ENCODE measurements at regions not wholly inside any gene's neighbourhood (a gene's known extent, or its start where the extent isn't known, plus 50 kb on each side); places are given as distances from the start of the nearest gene placed in this dataset.

GRCh38 chr6:105757512-105758200 is 328.5 kb upstream of the PRDM1 start:
- DNase-seq, result no peak
- 80% methylated on average over 2 of the region's 5 CpGs for WGBS (ENCODE audit: insufficient coverage, low lambda C conversion rate)
- Histone ChIP-seq H3K27me3 (ENCODE audit: control insufficient read depth, insufficient read depth, low read length) (no peaks in the 10 kb centered on the region), H3K4me1 (ENCODE audit: control insufficient read depth, insufficient read depth, low read length) (no peaks in the 10 kb centered on the region), H3K4me3 (ENCODE audit: low read length) (no peak overlapping the region), H3K9me3 (ENCODE audit: control insufficient read depth, low read depth, low read length) (no peaks in the 10 kb centered on the region), H3K27ac (ENCODE audit: low read length) (no peak overlapping the region), H3K36me3 (ENCODE audit: control insufficient read depth, insufficient read depth, low read length) (no peaks in the 10 kb centered on the region)

DNA sequence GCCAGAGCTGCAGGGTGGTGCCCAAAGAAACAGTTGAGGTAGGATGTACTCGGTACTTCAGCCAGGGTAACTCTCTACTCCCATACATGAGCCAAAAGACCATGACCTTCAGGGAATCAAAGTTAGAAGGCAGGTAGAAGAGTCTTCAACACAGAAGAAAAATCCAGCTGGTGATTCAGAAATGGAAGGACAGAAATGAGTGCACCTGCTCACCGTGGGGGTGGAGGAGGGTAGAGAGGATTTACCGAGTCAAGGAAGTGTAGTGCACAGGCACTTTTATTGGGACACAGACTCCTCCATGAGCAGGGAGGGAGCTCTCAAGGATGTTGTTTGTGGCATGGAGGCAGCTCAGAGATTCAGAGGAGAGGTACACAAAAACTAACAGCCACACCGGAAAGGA is 330.3 kb upstream of the PRDM1 start:
- H3K4me3 ChIP-seq (ENCODE audit: low read length), result no peak overlapping the region
- WGBS (ENCODE audit: insufficient coverage, low lambda C conversion rate), result no CpG with 5 or more reads among the region's 4 CpGs
- no peaks in the 10 kb centered on the region for H3K36me3 ChIP-seq (ENCODE audit: control insufficient read depth, insufficient read depth, low read length)
- DNase-seq, result no peak
- no peak overlapping the region for H3K27ac ChIP-seq (ENCODE audit: low read length)
- no peaks in the 10 kb centered on the region for H3K9me3 ChIP-seq (ENCODE audit: control insufficient read depth, low read depth, low read length)
- H3K27me3 ChIP-seq (ENCODE audit: control insufficient read depth, insufficient read depth, low read length), result no peaks in the 10 kb centered on the region
- no peaks in the 10 kb centered on the region for H3K4me1 ChIP-seq (ENCODE audit: control insufficient read depth, insufficient read depth, low read length)

- Histone ChIP-seq H3K4me1 (ENCODE audit: control insufficient read depth, insufficient read depth, low read length) (no peaks in the 10 kb centered on the region), H3K27ac (ENCODE audit: low read length) (no peak overlapping the region), H3K9me3 (ENCODE audit: control insufficient read depth, low read depth, low read length) (no peaks in the 10 kb centered on the region), H3K4me3 (ENCODE audit: low read length) (no peak overlapping the region), H3K27me3 (ENCODE audit: control insufficient read depth, insufficient read depth, low read length) (no peaks in the 10 kb centered on the region), H3K36me3 (ENCODE audit: control insufficient read depth, insufficient read depth, low read length) (no peaks in the 10 kb centered on the region)
- 100% methylated on average over 1 of the region's 6 CpGs for WGBS (ENCODE audit: insufficient coverage, low lambda C conversion rate)
- DNase-seq, result no peak
These were observed 332.4 kb upstream of the PRDM1 start for GRCh38 chr6:105753620-105754211.

DNA sequence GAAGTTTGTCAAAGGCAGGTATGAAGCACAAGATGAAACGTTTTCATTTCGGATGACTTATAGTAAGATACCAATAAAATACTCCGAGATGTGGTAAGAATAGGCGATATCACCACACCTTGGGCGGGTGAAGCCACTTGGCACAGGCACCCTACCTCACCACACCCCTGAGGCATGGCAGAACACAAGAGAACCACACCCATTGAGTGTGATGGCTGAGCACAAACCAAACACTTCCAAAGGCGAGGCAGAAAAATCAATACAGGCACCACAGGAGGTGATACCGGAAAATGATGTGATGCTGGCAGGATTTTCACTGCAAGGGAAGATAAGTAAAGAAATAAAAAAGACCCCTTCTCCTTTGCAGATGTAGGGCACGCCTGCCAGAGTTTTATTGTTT is 332.9 kb upstream of the PRDM1 start:
- DNase-seq, result no peak
- Histone ChIP-seq H3K36me3 (ENCODE audit: control insufficient read depth, insufficient read depth, low read length) (no peaks in the 10 kb centered on the region), H3K4me3 (ENCODE audit: low read length) (no peak overlapping the region), H3K27ac (ENCODE audit: low read length) (no peak overlapping the region), H3K4me1 (ENCODE audit: control insufficient read depth, insufficient read depth, low read length) (no peaks in the 10 kb centered on the region), H3K9me3 (ENCODE audit: control insufficient read depth, low read depth, low read length) (no peaks in the 10 kb centered on the region), H3K27me3 (ENCODE audit: control insufficient read depth, insufficient read depth, low read length) (no peaks in the 10 kb centered on the region)
- whole genome bisulfite sequencing (ENCODE audit: insufficient coverage, low lambda C conversion rate), result no CpG with 5 or more reads among the region's 8 CpGs

DNA sequence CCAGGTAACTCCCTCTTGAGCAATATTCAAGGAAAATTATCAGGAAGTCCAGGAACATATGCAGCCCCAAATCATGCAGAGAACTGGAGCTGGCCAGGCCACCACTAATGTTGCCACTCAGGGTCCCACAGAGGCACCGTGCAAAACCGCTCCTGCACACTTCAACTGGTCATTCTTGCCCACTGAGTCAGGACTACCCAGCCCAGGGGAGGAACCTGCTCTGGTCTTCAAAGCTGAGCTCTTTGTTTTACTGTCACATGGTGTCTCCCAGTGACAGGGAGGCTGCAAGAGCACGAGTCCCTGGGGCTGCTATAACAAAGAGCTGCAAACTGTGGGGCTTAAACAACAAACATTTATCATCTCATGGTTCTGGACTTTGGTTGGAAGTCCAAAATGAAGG is 336.0 kb upstream of the PRDM1 start:
- no peak overlapping the region for H3K27ac ChIP-seq (ENCODE audit: low read length)
- no peaks in the 10 kb centered on the region for H3K36me3 ChIP-seq (ENCODE audit: control insufficient read depth, insufficient read depth, low read length)
- DNase-seq, result no peak
- H3K27me3 ChIP-seq (ENCODE audit: control insufficient read depth, insufficient read depth, low read length), result no peaks in the 10 kb centered on the region
- H3K4me1 ChIP-seq (ENCODE audit: control insufficient read depth, insufficient read depth, low read length), result no peaks in the 10 kb centered on the region
- H3K9me3 ChIP-seq (ENCODE audit: control insufficient read depth, low read depth, low read length), result no peaks in the 10 kb centered on the region
- WGBS (ENCODE audit: insufficient coverage, low lambda C conversion rate), result no CpG with 5 or more reads among the region's 3 CpGs
- no peak overlapping the region for H3K4me3 ChIP-seq (ENCODE audit: low read length)

- WGBS (ENCODE audit: insufficient coverage, low lambda C conversion rate), result 20% methylated on average over 1 of the region's 6 CpGs
- no peaks in the 10 kb centered on the region for H3K27me3 ChIP-seq (ENCODE audit: control insufficient read depth, insufficient read depth, low read length)
- no peak for DNase-seq
- no peaks in the 10 kb centered on the region for H3K36me3 ChIP-seq (ENCODE audit: control insufficient read depth, insufficient read depth, low read length)
- no peak overlapping the region for H3K27ac ChIP-seq (ENCODE audit: low read length)
- no peaks in the 10 kb centered on the region for H3K9me3 ChIP-seq (ENCODE audit: control insufficient read depth, low read depth, low read length)
- H3K4me3 ChIP-seq (ENCODE audit: low read length), result no peak overlapping the region
- H3K4me1 ChIP-seq (ENCODE audit: control insufficient read depth, insufficient read depth, low read length), result no peaks in the 10 kb centered on the region
These were observed 337.4 kb upstream of the PRDM1 start for GRCh38 chr6:105748737-105749161.

GRCh38 chr6:105747823-105748405 is 338.2 kb upstream of the PRDM1 start:
- no peak overlapping the region for H3K27ac ChIP-seq (ENCODE audit: low read length)
- H3K36me3 ChIP-seq (ENCODE audit: control insufficient read depth, insufficient read depth, low read length), result no peaks in the 10 kb centered on the region
- no peaks in the 10 kb centered on the region for H3K9me3 ChIP-seq (ENCODE audit: control insufficient read depth, low read depth, low read length)
- H3K4me3 ChIP-seq (ENCODE audit: low read length), result no peak overlapping the region
- no CpG with 5 or more reads among the region's 3 CpGs for WGBS (ENCODE audit: insufficient coverage, low lambda C conversion rate)
- no peak for DNase-seq
- no peaks in the 10 kb centered on the region for H3K27me3 ChIP-seq (ENCODE audit: control insufficient read depth, insufficient read depth, low read length)
- H3K4me1 ChIP-seq (ENCODE audit: control insufficient read depth, insufficient read depth, low read length), result no peaks in the 10 kb centered on the region

GRCh38 chr6:105746509-105746908 is 339.6 kb upstream of the PRDM1 start:
- no peaks in the 10 kb centered on the region for H3K4me1 ChIP-seq (ENCODE audit: control insufficient read depth, insufficient read depth, low read length)
- WGBS (ENCODE audit: insufficient coverage, low lambda C conversion rate), result no CpG with 5 or more reads among the region's 1 CpG
- no peaks in the 10 kb centered on the region for H3K9me3 ChIP-seq (ENCODE audit: control insufficient read depth, low read depth, low read length)
- no peak overlapping the region for H3K27ac ChIP-seq (ENCODE audit: low read length)
- H3K36me3 ChIP-seq (ENCODE audit: control insufficient read depth, insufficient read depth, low read length), result no peaks in the 10 kb centered on the region
- DNase-seq, result no peak
- no peak overlapping the region for H3K4me3 ChIP-seq (ENCODE audit: low read length)
- H3K27me3 ChIP-seq (ENCODE audit: control insufficient read depth, insufficient read depth, low read length), result no peaks in the 10 kb centered on the region

- Histone ChIP-seq H3K27me3 (ENCODE audit: control insufficient read depth, insufficient read depth, low read length) (no peaks in the 10 kb centered on the region), H3K9me3 (ENCODE audit: control insufficient read depth, low read depth, low read length) (no peaks in the 10 kb centered on the region), H3K4me3 (ENCODE audit: low read length) (no peak overlapping the region), H3K36me3 (ENCODE audit: control insufficient read depth, insufficient read depth, low read length) (no peaks in the 10 kb centered on the region), H3K27ac (ENCODE audit: low read length) (no peak overlapping the region), H3K4me1 (ENCODE audit: control insufficient read depth, insufficient read depth, low read length) (no peaks in the 10 kb centered on the region)
- WGBS (ENCODE audit: insufficient coverage, low lambda C conversion rate), result no CpG with 5 or more reads among the region's 1 CpG
- DNase-seq, result no peak
These were observed 340.0 kb upstream of the PRDM1 start for GRCh38 chr6:105746130-105746505.

GRCh38 chr6:105745464-105746129 is 340.5 kb upstream of the PRDM1 start:
- Histone ChIP-seq H3K4me1 (ENCODE audit: control insufficient read depth, insufficient read depth, low read length) (no peaks in the 10 kb centered on the region), H3K36me3 (ENCODE audit: control insufficient read depth, insufficient read depth, low read length) (no peaks in the 10 kb centered on the region), H3K27ac (ENCODE audit: low read length) (no peak overlapping the region), H3K27me3 (ENCODE audit: control insufficient read depth, insufficient read depth, low read length) (no peaks in the 10 kb centered on the region), H3K9me3 (ENCODE audit: control insufficient read depth, low read depth, low read length) (no peaks in the 10 kb centered on the region), H3K4me3 (ENCODE audit: low read length) (no peak overlapping the region)
- DNase-seq, result no peak
- WGBS (ENCODE audit: insufficient coverage, low lambda C conversion rate), result no CpG with 5 or more reads among the region's 2 CpGs
